Suprapubic skin (tissue), 3 donors: ENCODE measurements at regions not wholly inside any gene's neighbourhood (a gene's known extent, or its start where the extent isn't known, plus 50 kb on each side); places are given as distances from the start of the nearest gene placed in this dataset.
"Not testable (repeated sequence)": the region's sequence is repeated elsewhere in the genome, so short reads cannot be mapped to it uniquely, and the experiment has no call there.

Source experiments
- POLR2AphosphoS5 ChIP-seq, 3 donors: sonication (generic); formaldehyde crosslinking; IDR thresholded peaks; one replicate each; pipeline ENCODE4 v1.6.1; 2017; ENCODE audit warnings: antibody characterized with exemption in 3 of 3
- TF ChIP-seq, protein P1 (sequence below), 2 donors: fragments of 200-600 bp in 1 of 2; fragments of 450-650 bp in 1 of 2; sonication (generic) in 1 of 2; IDR thresholded peaks; one replicate each; pipeline ENCODE4 v1.5.1; 2016 to 2019; ENCODE audit warnings: antibody characterized with exemption in 2 of 2, mild to moderate bottlenecking in 1 of 2, moderate library complexity in 1 of 2

DNA sequence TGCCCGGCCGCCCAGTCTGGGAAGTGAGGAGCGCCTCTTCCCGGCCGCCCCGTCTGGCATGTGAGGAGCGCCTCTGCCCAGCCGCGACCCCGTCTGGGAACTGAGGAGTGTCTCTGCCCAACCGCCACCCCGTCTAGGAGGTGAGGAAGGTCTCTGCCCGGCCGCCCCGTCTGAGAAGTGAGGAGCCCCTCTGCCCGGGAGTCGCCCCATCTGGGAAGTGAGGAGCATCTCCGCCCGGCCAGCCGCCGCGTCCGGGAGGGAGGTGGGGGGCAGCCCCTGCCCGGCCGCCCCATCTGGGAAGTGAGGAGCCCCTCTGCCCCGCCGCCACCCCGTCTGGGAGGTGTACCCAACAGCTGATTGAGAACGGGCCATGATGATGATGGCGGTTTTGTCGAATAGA, 109.6 kb upstream of the SLITRK5 start:
- TF ChIP-seq, protein P1, sequence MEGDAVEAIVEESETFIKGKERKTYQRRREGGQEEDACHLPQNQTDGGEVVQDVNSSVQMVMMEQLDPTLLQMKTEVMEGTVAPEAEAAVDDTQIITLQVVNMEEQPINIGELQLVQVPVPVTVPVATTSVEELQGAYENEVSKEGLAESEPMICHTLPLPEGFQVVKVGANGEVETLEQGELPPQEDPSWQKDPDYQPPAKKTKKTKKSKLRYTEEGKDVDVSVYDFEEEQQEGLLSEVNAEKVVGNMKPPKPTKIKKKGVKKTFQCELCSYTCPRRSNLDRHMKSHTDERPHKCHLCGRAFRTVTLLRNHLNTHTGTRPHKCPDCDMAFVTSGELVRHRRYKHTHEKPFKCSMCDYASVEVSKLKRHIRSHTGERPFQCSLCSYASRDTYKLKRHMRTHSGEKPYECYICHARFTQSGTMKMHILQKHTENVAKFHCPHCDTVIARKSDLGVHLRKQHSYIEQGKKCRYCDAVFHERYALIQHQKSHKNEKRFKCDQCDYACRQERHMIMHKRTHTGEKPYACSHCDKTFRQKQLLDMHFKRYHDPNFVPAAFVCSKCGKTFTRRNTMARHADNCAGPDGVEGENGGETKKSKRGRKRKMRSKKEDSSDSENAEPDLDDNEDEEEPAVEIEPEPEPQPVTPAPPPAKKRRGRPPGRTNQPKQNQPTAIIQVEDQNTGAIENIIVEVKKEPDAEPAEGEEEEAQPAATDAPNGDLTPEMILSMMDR (IDR thresholded peaks at IDR 0.05) = not testable (repeated sequence)
- TF ChIP-seq POLR2AphosphoS5 (IDR thresholded peaks at IDR 0.05) = not testable (repeated sequence)
